K562 (cell line): ENCODE measurements at regions not wholly inside any gene's neighbourhood (a gene's known extent, or its start where the extent isn't known, plus 50 kb on each side); places are given as distances from the start of the nearest gene placed in this dataset.
A peak's percentile ranks its signal among the peaks of the same experiment; 100 is the strongest.

ENCODE experiments used
- ATAC-seq: fragments of 200-7000 bp; cut with Tn5 transposase; 3 replicates; pipeline ENCODE4 v1.9.1; 2020; ENCODE audit warnings: moderate library complexity
- BruUV-seq: library from RNA; stranded (reverse); fragments of 400-500 nt; replicated peaks from 2 replicates; lab custom pipeline; 2021; lab: Mats Ljungman, UMichigan
- CTCF ChIA-PET: fragments of 300-600 bp; formaldehyde crosslinking; extraction: SDS; loops from one replicate; lab custom pipeline; 2021; ENCODE audit warnings: low intra/inter-chr PET ratio; lab: Yijun Ruan, JAX
- POLR2A ChIA-PET: fragments of 300-600, 350-650 bp; sonication (Branson Sonifier 250); formaldehyde crosslinking; extraction: SDS; loops from one replicate; lab custom pipeline; 2021; ENCODE audit warnings: antibody characterized with exemption, inconsistent platforms; lab: Yijun Ruan, JAX
- DNase-seq, 4 experiments: peaks; one replicate each; pipeline versions ENCODE4 v3.0.0 to v3.0.0-alpha.2; 2011 to 2018; ENCODE audit warnings: low spot score in 3 of 4, mixed read lengths in 3 of 4; ENCODE audit errors: extremely low read depth in 1 of 4
- FAIRE-seq: peaks from 2 replicates; lab custom pipeline; 2011; peaks lifted over from hg19 to GRCh38; lab: Jason Lieb, UNC
- H2AFZ ChIP-seq: 2 replicates; pipeline ENCODE4 v1.6.0; 2011; ENCODE audit warnings: low read depth, low read length, control low read depth, inconsistent platforms
- H3K27ac ChIP-seq: fragments of 200-600 bp; 3 replicates; pipeline ENCODE4 v1.8.0; 2011; ENCODE audit warnings: low read depth, mild to moderate bottlenecking, control low read depth, inconsistent platforms, low read length, moderate library complexity, mixed read lengths; ENCODE audit errors: extremely low read depth
- H3K27me3 ChIP-seq, 2 experiments: fragments of 300-600 bp in 1 of 2; 2 replicates in 1 of 2; 3 replicates in 1 of 2; pipeline versions ENCODE4 v1.6.0 to v1.8.0; 2011; ENCODE audit warnings: inconsistent platforms in 2 of 2, low read length in 2 of 2, mild to moderate bottlenecking in 1 of 2, mixed read lengths in 1 of 2, moderate library complexity in 1 of 2; ENCODE audit not compliant: control insufficient read depth in 2 of 2, insufficient read depth in 2 of 2
- H3K36me3 ChIP-seq: fragments of 300-600 bp; 3 replicates; pipeline ENCODE4 v1.8.0; 2011; ENCODE audit warnings: mild to moderate bottlenecking, low read length, inconsistent platforms; ENCODE audit not compliant: control insufficient read depth, insufficient read depth
- H3K4me1 ChIP-seq, 2 experiments: fragments of 200-600 bp in 1 of 2; replicated peaks in 1 of 2; 2 replicates in 1 of 2; 3 replicates in 1 of 2; pipeline versions ENCODE4 v1.5.1 to v1.8.0; 2011; ENCODE audit warnings: inconsistent platforms in 2 of 2, low read length in 2 of 2, mild to moderate bottlenecking in 1 of 2, mixed read lengths in 1 of 2, moderate library complexity in 1 of 2; ENCODE audit not compliant: control insufficient read depth in 2 of 2, insufficient read depth in 2 of 2
- H3K4me2 ChIP-seq: 2 replicates; pipeline ENCODE4 v1.6.1; 2011; ENCODE audit warnings: low read length, control low read depth, inconsistent platforms, mixed read lengths; ENCODE audit not compliant: insufficient read depth
- H3K4me3 ChIP-seq: fragments of 200-600 bp; sonication (generic), shearing (Covaris generic); 2 replicates; pipeline ENCODE4 v1.5.1; 2016; ENCODE audit warnings: control low read depth, inconsistent platforms
- H3K79me2 ChIP-seq: fragments of 200-600 bp; 3 replicates; pipeline ENCODE4 v1.8.0; 2011; ENCODE audit warnings: low read length, inconsistent platforms; ENCODE audit not compliant: control insufficient read depth, insufficient read depth
- H3K9ac ChIP-seq, 2 experiments: 2 replicates each; pipeline versions ENCODE4 v1.6.0 to v1.6.1; 2011; ENCODE audit warnings: low read depth in 2 of 2, low read length in 2 of 2, control low read depth in 1 of 2, inconsistent platforms in 1 of 2, mild to moderate bottlenecking in 1 of 2, mixed read lengths in 1 of 2; ENCODE audit not compliant: insufficient read depth in 1 of 2
- H3K9me1 ChIP-seq: one replicate; pipeline ENCODE4 v1.6.0; 2011; ENCODE audit warnings: inconsistent platforms, mild to moderate bottlenecking, low read length, moderate library complexity; ENCODE audit not compliant: control insufficient read depth, insufficient read depth
- H3K9me3 ChIP-seq: replicated peaks from 2 replicates; pipeline ENCODE4 v1.5.1; 2011; ENCODE audit warnings: low read depth, low read length, inconsistent platforms; ENCODE audit not compliant: control insufficient read depth, insufficient read depth
- H4K20me1 ChIP-seq: replicated peaks from 2 replicates; pipeline ENCODE4 v1.6.1; 2011; ENCODE audit warnings: low read length, inconsistent platforms, mixed read lengths; ENCODE audit not compliant: control insufficient read depth, insufficient read depth
- CREB5 ChIP-seq: fragments of 250-450 bp; sonication (Bioruptor Pico); IDR thresholded peaks from 2 replicates; pipeline ENCODE4 v1.5.0; 2020; ENCODE audit warnings: mild to moderate bottlenecking
- NCOA1 ChIP-seq: fragments of 450-650 bp; IDR thresholded peaks from 2 replicates; pipeline ENCODE4 v1.6.1; 2016; ENCODE audit warnings: low read depth
- NCOA2 ChIP-seq, 2 experiments: fragments of 450-650 bp; IDR thresholded peaks; 2 replicates each; pipeline ENCODE4 v1.6.1; 2018; ENCODE audit warnings: mild to moderate bottlenecking in 2 of 2, moderate library complexity in 1 of 2; ENCODE audit not compliant: partially characterized antibody in 2 of 2
- SRSF7 ChIP-seq: fragments of 200-400 bp; formaldehyde crosslinking; optimal IDR thresholded peaks from 2 replicates; pipeline ENCODE3; 2017; ENCODE audit warnings: mild to moderate bottlenecking, low read depth, low read length
- STAG1 ChIP-seq: sonication (generic); formaldehyde crosslinking; IDR thresholded peaks from 2 replicates; pipeline ENCODE4 v1.5.0; 2020; ENCODE audit warnings: missing genetic modification reagents, borderline replicate concordance
- ZNF316 ChIP-seq: fragments of 450-650 bp; IDR thresholded peaks from 2 replicates; pipeline ENCODE4 v1.6.1; 2016
- WGBS: fragments of 100-300 bp; shearing (Covaris generic); methylation state at CpG from one replicate; pipeline ENCODE4 v1.1.6; 2016; ENCODE audit warnings: low coverage, mixed read lengths; ENCODE audit not compliant: insufficient coverage; ENCODE audit errors: missing lambda C conversion rate; 5-methylcytosine and 5-hydroxymethylcytosine counted together
- in situ Hi-C: fragments of 300-500 bp; cut with MboI; formaldehyde crosslinking; loops from 4 replicates; pipeline ENCODE4 v1.15.0; 2018; ENCODE audit warnings: inconsistent platforms, mixed read lengths
- intact Hi-C: fragments of 100-400 bp; cut with micrococcal nuclease; formaldehyde crosslinking; loops from 2 replicates; pipeline ENCODE4 v1.14.2; 2022

GRCh38 chr2:5164776-5165525 is 527.2 kb upstream of the SOX11 start:
- CTCF ChIA-PET = no interaction called here
- intact Hi-C loops = no loop called here
- Histone ChIP-seq H3K9ac (no peak overlapping the region), H3K79me2 (no peaks in the 10 kb centered on the region), H3K9me3 (no peaks in the 10 kb centered on the region), H2AFZ (no peak overlapping the region), H3K36me3 (no peaks in the 10 kb centered on the region), H3K9me1 (no peaks in the 10 kb centered on the region), H3K4me3 (no peak overlapping the region), H4K20me1 (no peaks in the 10 kb centered on the region), H3K27me3 (no peaks in the 10 kb centered on the region), H3K4me1 (no peaks in the 10 kb centered on the region), H3K27ac (no peak overlapping the region), H3K4me2 (no peak overlapping the region)
- DNase-seq = no peak
- WGBS = 3% methylated on average over 3 of the region's 3 CpGs
- BruUV-seq = no TSS peak
- POLR2A ChIA-PET = no interaction called here
- in situ Hi-C loops = no loop called here
- no peak for ATAC-seq
- FAIRE-seq = no peak
- TF ChIP-seq CREB5 (no peak), NCOA1 (no peak)

- Histone ChIP-seq H3K9me3 (no peaks in the 10 kb centered on the region; the same call in 1 of the 2 replicates), H3K79me2 (no peaks in the 10 kb centered on the region), H3K27me3 (no peaks in the 10 kb centered on the region), H3K4me3 (no peak overlapping the region), H3K27ac (no peak overlapping the region), H2AFZ (no peak overlapping the region), H3K9ac (no peak overlapping the region), H3K9me1 (no peaks in the 10 kb centered on the region), H3K4me2 (no peak overlapping the region), H3K36me3 (no peaks in the 10 kb centered on the region)
- DNase-seq = no peak
- ATAC-seq = no peak
- CTCF ChIA-PET = no interaction called here
- in situ Hi-C loops = no loop called here
- FAIRE-seq = no peak
- no TSS peak for BruUV-seq
- WGBS = 4% methylated on average over 2 of the region's 2 CpGs
- TF ChIP-seq NCOA2 (IDR thresholded peaks at IDR 0.05; ENCODE audit: partially characterized antibody in 2 of 2) (no peak), SRSF7 (no peak), ZNF316 (0 out of 2 replicates have a peak, but pooled peaks have one; percentile 21), STAG1 (CRISPR knock-in tag) (no peak)
- TF ChIP-seq, all 486 proteins: peak for 1
- H4K20me1 ChIP-seq = no peaks in the 10 kb centered on the region
- intact Hi-C loops = no loop called here
- H3K4me1 ChIP-seq = no peaks in the 10 kb centered on the region
- POLR2A ChIA-PET = no interaction called here
Observed at GRCh38 chr2:5172923-5173322, 519.3 kb upstream of the SOX11 start.
